Smooth muscle cell (in vitro differentiated cells): ENCODE measurements at regions not wholly inside any gene's neighbourhood (a gene's known extent, or its start where the extent isn't known, plus 50 kb on each side); places are given as distances from the start of the nearest gene placed in this dataset.

Experiments
- DNase-seq: peaks from one replicate; lab custom pipeline; 2025; ENCODE audit not compliant: unreplicated experiment; lab: John Stamatoyannopoulos, UW
- H2AFZ ChIP-seq: fragments of 200-600 bp; sonication (generic); 2 replicates; pipeline ENCODE4 v1.6.0; 2016; ENCODE audit warnings: antibody characterized with exemption, low read depth, mild to moderate bottlenecking
- H3F3A ChIP-seq: fragments of 200-600 bp; sonication (generic); 2 replicates; pipeline ENCODE4 v1.6.0; 2017; ENCODE audit warnings: antibody characterized with exemption, low read depth
- H3K27ac ChIP-seq: fragments of 200-600 bp; sonication (generic); 2 replicates; pipeline ENCODE4 v1.5.1; 2016; ENCODE audit warnings: low read depth, mild to moderate bottlenecking
- H3K27me3 ChIP-seq: fragments of 200-600 bp; sonication (generic); 2 replicates; pipeline ENCODE4 v1.6.1; 2016; ENCODE audit warnings: low read depth, mild to moderate bottlenecking
- H3K36me3 ChIP-seq: fragments of 200-600 bp; sonication (generic); 2 replicates; pipeline ENCODE4 v1.5.1; 2016; ENCODE audit warnings: low read depth
- H3K4me1 ChIP-seq: fragments of 200-600 bp; sonication (generic); 2 replicates; pipeline ENCODE4 v1.5.1; 2016; ENCODE audit warnings: low read depth
- H3K4me2 ChIP-seq: fragments of 200-600 bp; sonication (generic); 2 replicates; pipeline ENCODE4 v1.6.0; 2016; ENCODE audit warnings: mild to moderate bottlenecking
- H3K4me3 ChIP-seq: fragments of 200-600 bp; sonication (generic); 2 replicates; pipeline ENCODE4 v1.5.1; 2016; ENCODE audit warnings: mild to moderate bottlenecking
- H3K79me2 ChIP-seq: fragments of 200-600 bp; sonication (generic); 2 replicates; pipeline ENCODE4 v1.6.0; 2016; ENCODE audit warnings: low read depth, mild to moderate bottlenecking
- H3K9ac ChIP-seq: fragments of 200-600 bp; sonication (generic); 2 replicates; pipeline ENCODE4 v1.6.0; 2016; ENCODE audit warnings: low read depth
- H3K9me3 ChIP-seq: fragments of 200-600 bp; sonication (generic); replicated peaks from 2 replicates; pipeline ENCODE4 v1.5.1; 2016; ENCODE audit warnings: low read depth
- H4K20me1 ChIP-seq: fragments of 200-600 bp; sonication (generic); 2 replicates; pipeline ENCODE4 v1.6.0; 2016; ENCODE audit warnings: low read depth
- WGBS: methylation state at CpG from one replicate; pipeline ENCODE4 v1.1.7; 2016; ENCODE audit warnings: low lambda C conversion rate; 5-methylcytosine and 5-hydroxymethylcytosine counted together
- TF ChIP-seq, protein P1 (sequence below): fragments of 200-600 bp; sonication (generic); IDR thresholded peaks from 2 replicates; pipeline ENCODE4 v1.5.1; 2017; ENCODE audit warnings: borderline replicate concordance, mild to moderate bottlenecking, antibody characterized with exemption; ENCODE audit not compliant: insufficient read depth, poor library complexity, severe bottlenecking

DNA sequence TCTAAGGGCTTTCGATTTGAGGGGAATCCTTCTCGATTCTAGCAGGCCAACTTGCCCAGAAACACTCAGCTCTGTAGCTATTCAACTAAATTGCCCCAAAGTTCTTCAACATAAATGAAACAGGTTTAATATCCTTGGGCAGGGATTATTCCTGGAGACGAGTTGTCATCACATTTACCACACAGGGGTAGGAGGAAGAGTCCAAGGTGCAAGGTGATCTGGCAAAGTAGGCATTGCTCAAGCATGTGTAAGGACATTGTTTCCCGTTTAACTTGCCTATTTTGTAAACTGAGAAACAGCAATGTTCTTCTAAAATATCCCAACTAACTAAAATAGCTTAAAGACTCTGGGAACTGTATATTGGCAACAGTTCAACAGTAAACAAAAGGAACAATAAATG, 814.3 kb downstream of the BCL11A start:
- 89% methylated on average over 4 of the region's 4 CpGs for WGBS
- H3K27ac ChIP-seq = no peak overlapping the region
- H3K79me2 ChIP-seq = no peaks in the 10 kb centered on the region
- H2AFZ ChIP-seq = no peak overlapping the region
- no peaks in the 10 kb centered on the region for H3F3A ChIP-seq
- H3K9me3 ChIP-seq = no peaks in the 10 kb centered on the region
- H3K9ac ChIP-seq = no peak overlapping the region
- TF ChIP-seq, protein P1, sequence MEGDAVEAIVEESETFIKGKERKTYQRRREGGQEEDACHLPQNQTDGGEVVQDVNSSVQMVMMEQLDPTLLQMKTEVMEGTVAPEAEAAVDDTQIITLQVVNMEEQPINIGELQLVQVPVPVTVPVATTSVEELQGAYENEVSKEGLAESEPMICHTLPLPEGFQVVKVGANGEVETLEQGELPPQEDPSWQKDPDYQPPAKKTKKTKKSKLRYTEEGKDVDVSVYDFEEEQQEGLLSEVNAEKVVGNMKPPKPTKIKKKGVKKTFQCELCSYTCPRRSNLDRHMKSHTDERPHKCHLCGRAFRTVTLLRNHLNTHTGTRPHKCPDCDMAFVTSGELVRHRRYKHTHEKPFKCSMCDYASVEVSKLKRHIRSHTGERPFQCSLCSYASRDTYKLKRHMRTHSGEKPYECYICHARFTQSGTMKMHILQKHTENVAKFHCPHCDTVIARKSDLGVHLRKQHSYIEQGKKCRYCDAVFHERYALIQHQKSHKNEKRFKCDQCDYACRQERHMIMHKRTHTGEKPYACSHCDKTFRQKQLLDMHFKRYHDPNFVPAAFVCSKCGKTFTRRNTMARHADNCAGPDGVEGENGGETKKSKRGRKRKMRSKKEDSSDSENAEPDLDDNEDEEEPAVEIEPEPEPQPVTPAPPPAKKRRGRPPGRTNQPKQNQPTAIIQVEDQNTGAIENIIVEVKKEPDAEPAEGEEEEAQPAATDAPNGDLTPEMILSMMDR = no peak
- no peaks in the 10 kb centered on the region for H3K27me3 ChIP-seq
- H3K4me3 ChIP-seq = no peak overlapping the region
- no peak for DNase-seq
- H3K4me2 ChIP-seq = no peak overlapping the region
- H3K4me1 ChIP-seq = no peaks in the 10 kb centered on the region
- H3K36me3 ChIP-seq = no peaks in the 10 kb centered on the region
- H4K20me1 ChIP-seq = no peaks in the 10 kb centered on the region

DNA sequence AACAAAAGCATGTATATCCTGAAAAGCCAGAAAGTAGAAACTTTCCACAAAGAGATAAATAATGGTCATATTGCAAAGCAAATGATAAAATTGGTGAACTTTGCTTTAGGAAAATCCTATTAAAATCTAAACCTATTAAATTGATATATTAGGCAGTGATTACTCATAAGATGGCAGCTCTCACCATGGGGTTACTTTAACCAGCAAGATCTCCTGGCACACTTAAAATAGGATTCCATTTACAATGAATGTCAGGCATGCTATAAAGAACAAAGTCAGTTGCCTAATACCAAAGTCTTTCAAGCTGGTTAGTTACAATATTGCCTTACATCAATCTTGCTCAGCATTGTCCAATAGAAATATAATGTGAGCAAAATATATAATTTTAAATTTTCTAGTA, 816.2 kb downstream of the BCL11A start:
- Histone ChIP-seq H4K20me1 (no peaks in the 10 kb centered on the region), H3K27ac (no peak overlapping the region), H2AFZ (no peak overlapping the region), H3K9ac (no peak overlapping the region), H3K4me2 (no peak overlapping the region), H3K4me1 (no peaks in the 10 kb centered on the region), H3K4me3 (no peak overlapping the region), H3K27me3 (no peaks in the 10 kb centered on the region), H3K9me3 (no peaks in the 10 kb centered on the region), H3F3A (no peaks in the 10 kb centered on the region), H3K79me2 (no peaks in the 10 kb centered on the region), H3K36me3 (no peaks in the 10 kb centered on the region)
- DNase-seq = no peak
- TF ChIP-seq, protein P1 = no peak

DNA sequence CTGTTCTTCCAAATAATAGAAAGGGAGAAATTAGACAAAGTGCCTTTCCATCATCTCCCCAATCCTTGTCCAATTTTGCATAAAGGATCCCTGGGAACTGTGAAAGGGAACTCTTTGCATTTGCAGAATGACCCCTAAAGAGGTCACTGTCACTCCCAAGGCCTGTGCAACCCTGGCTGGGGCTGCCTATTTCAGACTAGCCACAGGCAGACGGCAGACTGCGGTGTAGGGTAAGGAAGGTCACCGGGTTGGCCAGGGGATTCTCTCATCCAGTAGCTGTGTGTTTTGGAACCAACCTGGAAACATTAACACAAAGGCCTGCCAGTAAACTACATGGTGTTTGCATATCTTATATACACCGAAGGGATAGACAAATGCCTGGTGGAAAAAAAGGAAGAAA, 818.7 kb downstream of the BCL11A start:
- no peaks in the 10 kb centered on the region for H3K4me1 ChIP-seq
- TF ChIP-seq, protein P1 = no peak
- no peaks in the 10 kb centered on the region for H3K36me3 ChIP-seq
- 94% methylated on average over 4 of the region's 4 CpGs for WGBS
- no peaks in the 10 kb centered on the region for H3K27me3 ChIP-seq
- no peaks in the 10 kb centered on the region for H3K79me2 ChIP-seq
- no peaks in the 10 kb centered on the region for H3K9me3 ChIP-seq
- H3K4me3 ChIP-seq = no peak overlapping the region
- no peak overlapping the region for H3K9ac ChIP-seq
- no peaks in the 10 kb centered on the region for H3F3A ChIP-seq
- H3K27ac ChIP-seq = no peak overlapping the region
- H3K4me2 ChIP-seq = no peak overlapping the region
- H4K20me1 ChIP-seq = no peaks in the 10 kb centered on the region
- H2AFZ ChIP-seq = no peak overlapping the region
- no peak for DNase-seq

DNA sequence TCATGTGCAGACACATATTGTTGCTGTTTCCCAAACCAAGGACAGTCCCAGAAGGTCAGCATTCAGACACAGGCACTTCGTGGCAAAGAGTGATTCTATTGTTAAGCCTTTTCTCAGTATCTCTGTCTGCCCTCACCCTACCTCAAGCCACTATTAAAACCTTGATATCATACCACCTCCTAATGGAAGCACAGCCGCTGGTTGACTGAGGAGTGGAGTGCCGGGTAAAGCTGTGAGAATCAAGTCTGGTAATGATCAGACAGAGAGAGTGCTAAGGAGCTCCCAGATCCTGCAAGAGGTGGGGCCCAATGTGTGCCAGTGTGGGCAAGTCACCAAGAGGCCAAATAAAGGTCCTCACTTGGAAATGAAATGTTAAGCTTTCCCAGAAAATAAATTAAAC, 819.5 kb downstream of the BCL11A start:
- H3K27ac ChIP-seq = no peak overlapping the region
- H3K9me3 ChIP-seq = no peaks in the 10 kb centered on the region
- H3K4me3 ChIP-seq = no peak overlapping the region
- H3K4me2 ChIP-seq = no peak overlapping the region
- no peaks in the 10 kb centered on the region for H3K27me3 ChIP-seq
- H3K36me3 ChIP-seq = no peaks in the 10 kb centered on the region
- no peak for DNase-seq
- WGBS = 85% methylated on average over 3 of the region's 3 CpGs
- H2AFZ ChIP-seq = no peak overlapping the region
- H4K20me1 ChIP-seq = no peaks in the 10 kb centered on the region
- no peak overlapping the region for H3K9ac ChIP-seq
- no peaks in the 10 kb centered on the region for H3F3A ChIP-seq
- no peaks in the 10 kb centered on the region for H3K79me2 ChIP-seq
- TF ChIP-seq, protein P1 = no peak
- H3K4me1 ChIP-seq = no peaks in the 10 kb centered on the region
